WTC11 (cell line): ENCODE measurements at regions not wholly inside any gene's neighbourhood (a gene's known extent, or its start where the extent isn't known, plus 50 kb on each side); places are given as distances from the start of the nearest gene placed in this dataset.

ENCODE experiments used
- CTCF ChIP-seq: fragments of 200-600 bp; IDR thresholded peaks from 2 replicates; pipeline ENCODE4 v1.8.0; 2022; ENCODE audit warnings: antibody characterized with exemption
- E2F4 ChIP-seq: sonication (generic); formaldehyde crosslinking; IDR thresholded peaks from 2 replicates; pipeline ENCODE4 v1.8.1; 2022; ENCODE audit warnings: low read depth, mild to moderate bottlenecking, moderate library complexity, missing genetic modification reagents, borderline replicate concordance
- FOXJ3 ChIP-seq: sonication (generic); formaldehyde crosslinking; IDR thresholded peaks from 2 replicates; pipeline ENCODE4 v1.9.0; 2021; ENCODE audit warnings: missing genetic modification reagents, mild to moderate bottlenecking, borderline replicate concordance
- JUN ChIP-seq: sonication (generic); formaldehyde crosslinking; IDR thresholded peaks from 2 replicates; pipeline ENCODE4 v1.8.0; 2023; ENCODE audit warnings: mild to moderate bottlenecking, missing genetic modification reagents
- KAT7 ChIP-seq: sonication (generic); formaldehyde crosslinking; IDR thresholded peaks from 2 replicates; pipeline ENCODE4 v1.8.1; 2023; ENCODE audit warnings: missing genetic modification reagents, mild to moderate bottlenecking, borderline replicate concordance
- ZNF263 ChIP-seq: sonication (generic); formaldehyde crosslinking; IDR thresholded peaks from 2 replicates; pipeline ENCODE4 v1.8.1; 2022; ENCODE audit warnings: low read depth, mild to moderate bottlenecking, moderate library complexity, missing genetic modification reagents
- ZNF317 ChIP-seq: sonication (generic); formaldehyde crosslinking; IDR thresholded peaks from 2 replicates; pipeline ENCODE4 v1.8.1; 2023; ENCODE audit warnings: low read depth, mild to moderate bottlenecking, moderate library complexity, missing genetic modification reagents, borderline replicate concordance

- TF ChIP-seq FOXJ3 (CRISPR knock-in tag) (no peak), ZNF317 (CRISPR knock-in tag) (no peak), CTCF (no peak), ZNF263 (no peak), JUN (CRISPR knock-in tag) (no peak), KAT7 (no peak), E2F4 (CRISPR knock-in tag) (no peak)
Measured at GRCh38 chr18:75753753-75754152, 326.2 kb upstream of the SMIM21 start.
